OCI-LY1 (cell line): ENCODE measurements at regions not wholly inside any gene's neighbourhood (a gene's known extent, or its start where the extent isn't known, plus 50 kb on each side); places are given as distances from the start of the nearest gene placed in this dataset.

Experiments
- CTCF ChIP-seq: fragments of 200-600 bp; sonication (generic), shearing (Covaris generic); IDR thresholded peaks from 2 replicates; pipeline ENCODE4 v1.5.1; 2017; ENCODE audit warnings: mild to moderate bottlenecking, antibody characterized with exemption, low read length, moderate library complexity, mixed read lengths
- EZH2 ChIP-seq: fragments of 200-600 bp; sonication (generic), shearing (Covaris generic); IDR thresholded peaks from 2 replicates; pipeline ENCODE4 v1.8.0; 2017; ENCODE audit warnings: borderline replicate concordance, mixed run types, mild to moderate bottlenecking, antibody characterized with exemption, low read length, moderate library complexity, mixed read lengths

GRCh38 chr9:94183240-94183999 lies 75.7 kb upstream of the ZNF169 start:
- TF ChIP-seq CTCF (no peak), EZH2 (no peak)
